Eye (tissue), 1 donor: ENCODE measurements at regions not wholly inside any gene's neighbourhood (a gene's known extent, or its start where the extent isn't known, plus 50 kb on each side); places are given as distances from the start of the nearest gene placed in this dataset.

Experiments
- DNase-seq: peaks from one replicate; pipeline ENCODE4 v3.0.0-alpha.2; 2015

DNA sequence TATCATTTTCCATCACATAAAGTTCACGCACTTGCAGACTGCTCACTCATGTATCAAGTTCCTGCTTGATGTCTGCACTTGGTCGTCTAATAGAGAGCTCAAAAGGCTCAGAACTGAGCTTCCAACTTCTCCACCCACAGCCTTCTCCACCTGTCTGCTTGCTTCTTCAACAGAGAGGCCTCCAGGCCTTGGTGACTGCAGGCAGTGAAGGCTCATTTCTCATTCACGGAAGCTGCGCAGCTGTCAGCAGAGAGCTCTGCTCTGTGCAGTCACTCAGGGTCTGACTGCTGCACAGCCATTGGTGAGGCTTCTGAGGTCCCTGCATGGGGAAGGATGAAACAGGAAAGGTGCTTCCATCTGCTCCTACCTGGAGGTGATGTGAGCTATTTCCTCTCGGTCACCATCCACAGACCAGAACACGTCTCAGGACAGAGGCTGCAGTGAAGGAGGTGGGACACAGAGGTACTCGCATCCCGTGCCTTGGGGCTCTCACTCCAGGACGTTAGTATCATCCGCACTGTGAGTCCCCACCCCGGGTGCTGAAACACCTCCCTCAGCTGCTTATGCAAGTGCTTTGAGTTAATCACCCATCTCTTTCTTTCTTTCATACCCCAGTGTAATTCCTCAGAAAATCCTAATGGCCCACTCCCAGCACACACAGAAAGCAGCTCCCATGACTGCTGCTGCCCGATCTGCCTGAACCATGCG is 126.2 kb downstream of the TMEM18 start:
- DNase-seq, result peak; percentile 25

DNA sequence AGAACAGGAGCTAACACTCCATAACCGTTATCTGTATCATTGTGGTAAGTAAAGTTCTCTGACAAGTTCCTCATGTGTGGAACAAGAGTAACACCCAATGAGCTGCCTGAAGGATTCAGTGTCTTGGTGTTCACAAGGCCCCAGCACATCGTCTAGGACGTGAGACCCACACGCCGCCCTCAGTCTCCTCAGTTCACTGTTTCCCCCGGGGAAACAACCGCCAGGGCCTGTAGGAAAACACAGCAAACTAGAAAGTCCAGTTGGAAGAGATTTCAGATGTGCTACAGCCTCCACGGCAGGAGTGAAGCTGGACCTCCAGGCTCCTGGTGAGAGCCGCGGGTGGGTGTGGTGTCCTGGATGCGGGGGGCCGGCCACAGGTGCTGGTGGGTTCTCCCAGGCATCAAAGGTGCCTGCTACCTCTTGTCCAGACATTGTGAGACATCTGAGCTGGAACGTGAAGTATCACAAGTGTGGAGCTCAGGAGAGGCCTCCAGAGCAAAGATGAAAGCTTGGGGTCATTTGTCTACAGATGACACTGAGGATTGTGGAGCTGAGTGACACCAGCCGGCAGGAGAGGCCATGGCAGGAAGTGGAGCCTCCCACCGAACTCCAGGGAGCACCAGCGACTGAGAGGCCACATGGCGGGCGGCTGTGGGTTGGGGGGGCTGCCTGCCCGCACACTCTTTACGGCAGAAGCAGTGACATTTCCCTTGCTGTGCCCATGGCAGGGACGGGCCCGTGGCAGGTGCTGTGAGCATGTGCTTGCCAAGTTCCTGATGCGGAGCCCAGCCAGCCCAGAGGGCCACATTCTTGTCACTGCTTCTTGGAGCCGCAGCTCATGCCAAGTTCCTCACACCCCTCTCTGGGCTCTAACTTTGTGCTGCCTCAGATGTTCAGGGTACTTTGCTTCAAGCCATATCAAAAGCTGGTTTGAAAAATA is 131.2 kb downstream of the TMEM18 start:
- DNase-seq, result no peak

DNA sequence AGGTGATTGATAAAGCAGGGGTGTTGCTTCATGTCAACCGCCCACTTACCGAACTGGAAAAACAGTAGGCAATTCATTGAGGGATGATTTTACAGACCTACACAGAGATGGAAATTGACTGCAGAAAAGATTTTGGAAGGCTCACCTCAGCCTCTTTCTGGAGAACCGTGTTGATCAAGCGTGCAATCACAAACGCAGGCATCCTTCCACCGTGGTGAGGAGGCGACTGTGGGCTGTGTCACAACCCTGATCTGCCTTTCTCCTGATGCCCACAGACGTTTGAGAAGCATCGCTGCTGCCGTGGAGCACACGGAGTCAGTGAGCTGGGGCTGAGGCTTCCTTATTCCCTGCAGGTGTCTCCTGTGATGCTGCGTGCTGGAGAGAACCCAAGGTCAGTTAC is 132.0 kb downstream of the TMEM18 start:
- DNase-seq, result no peak

DNA sequence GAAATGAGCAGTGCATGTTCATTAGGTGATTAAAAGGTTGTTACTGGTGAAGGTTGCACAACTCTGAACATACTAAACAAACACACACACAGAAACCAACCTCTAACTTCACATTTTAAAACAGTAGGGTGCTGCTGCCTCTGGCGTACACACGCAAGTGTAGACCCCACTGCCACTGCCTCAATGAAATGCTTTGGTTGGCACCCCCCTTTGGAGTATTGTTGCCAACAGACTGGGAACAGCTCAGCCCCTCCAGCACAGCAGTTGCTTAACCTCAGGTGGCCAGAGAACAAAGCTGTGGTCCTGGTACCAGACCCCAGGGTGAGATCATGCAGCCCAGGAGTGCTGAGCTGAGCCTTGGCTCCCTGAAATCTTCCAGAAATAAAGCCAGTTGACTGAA is 138.6 kb downstream of the TMEM18 start:
- no peak for DNase-seq

DNA sequence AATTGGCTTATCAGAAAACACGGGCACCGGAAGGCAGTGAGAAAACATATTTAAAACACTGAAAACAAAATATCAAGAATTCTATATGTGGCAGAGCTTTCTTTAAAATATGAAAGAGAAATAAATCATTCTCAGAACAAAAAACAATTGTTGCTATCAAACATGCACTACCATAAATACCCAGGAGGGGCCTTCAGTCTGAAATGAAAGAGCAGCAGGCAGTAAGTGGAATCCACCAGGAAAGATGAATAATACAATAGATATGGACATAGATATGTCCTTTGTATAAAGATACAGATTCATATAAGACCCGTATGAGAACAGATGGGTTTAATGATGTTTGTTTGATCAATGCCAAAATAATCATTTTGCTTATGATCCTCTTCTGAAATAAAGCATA is 142.0 kb downstream of the TMEM18 start:
- no peak for DNase-seq

DNA sequence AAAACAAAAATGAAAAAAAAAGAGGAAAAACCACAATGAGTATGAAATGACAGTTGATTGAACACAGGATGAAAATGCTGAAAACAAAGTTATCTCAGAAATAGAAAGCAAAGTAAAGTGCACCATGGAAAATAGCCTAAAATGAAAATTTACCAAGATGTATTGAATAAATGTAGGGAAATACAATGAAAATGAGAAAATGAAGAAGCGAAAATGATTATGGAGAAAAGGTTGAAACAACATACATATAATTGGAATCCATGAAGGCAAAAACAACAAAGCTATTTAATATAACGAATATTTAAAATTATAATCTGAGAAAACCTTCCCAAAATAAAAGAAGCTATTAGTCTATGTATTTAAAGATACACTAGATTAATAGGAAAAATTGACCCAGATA is 147.4 kb downstream of the TMEM18 start:
- DNase-seq, result no peak

DNA sequence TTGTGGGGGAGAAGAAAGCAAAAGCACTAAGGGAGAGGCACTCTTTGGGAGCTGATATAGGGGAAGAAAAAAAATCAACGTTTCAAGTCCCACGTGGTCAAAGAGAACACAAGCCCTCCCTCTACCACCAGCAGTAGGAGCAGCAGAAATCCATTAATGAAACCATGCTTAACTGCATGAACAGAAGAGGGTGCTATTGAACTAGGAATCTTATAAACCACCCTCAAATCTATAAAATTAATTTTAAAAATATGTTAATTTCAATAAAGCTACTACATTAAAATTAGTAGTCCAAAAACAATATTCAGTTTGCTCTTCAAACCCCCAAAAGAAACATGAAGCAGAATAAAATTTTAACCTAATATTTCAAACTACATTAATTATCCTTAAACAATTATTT is 147.8 kb downstream of the TMEM18 start:
- DNase-seq, result no peak

DNA sequence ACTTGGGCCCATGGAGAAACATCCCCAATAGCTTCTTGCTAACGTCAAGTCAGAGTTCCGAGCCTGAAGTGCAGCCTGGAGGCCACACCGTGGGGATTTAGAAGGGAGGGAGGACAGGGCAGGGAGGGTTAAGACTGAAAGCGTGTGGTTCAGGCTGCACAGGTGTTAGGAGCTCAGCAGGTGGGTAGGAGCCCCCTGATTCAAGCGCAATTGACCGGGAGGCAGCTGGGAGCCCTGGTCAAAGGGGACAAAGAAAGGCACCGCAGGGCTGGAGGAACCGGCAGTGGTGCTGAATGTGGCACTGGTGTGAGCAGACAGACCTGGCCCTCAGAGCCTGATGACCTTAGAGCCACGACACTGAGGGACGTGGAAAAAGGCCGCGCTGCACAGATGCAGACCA is 149.6 kb downstream of the TMEM18 start:
- no peak for DNase-seq

DNA sequence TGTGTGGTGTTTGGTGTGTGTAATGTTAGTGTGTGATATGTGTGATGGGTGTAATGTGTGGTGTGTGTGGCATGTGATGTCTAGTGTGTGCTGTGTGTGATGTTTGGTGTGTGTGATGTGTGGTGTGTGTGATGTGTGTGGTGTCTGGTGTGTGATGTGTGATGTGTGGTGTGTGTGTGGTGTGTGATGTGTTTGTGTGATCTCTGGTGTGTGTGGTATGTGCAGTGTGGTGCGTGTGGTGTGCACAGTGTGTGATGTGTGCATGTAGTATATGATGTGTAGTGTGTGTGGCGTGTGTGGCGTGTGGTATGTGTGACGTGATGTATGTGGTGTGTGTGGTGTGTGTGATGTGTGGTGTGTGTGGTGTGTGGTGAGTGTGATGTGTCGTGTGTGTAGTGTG is 150.3 kb downstream of the TMEM18 start:
- DNase-seq, result no peak

DNA sequence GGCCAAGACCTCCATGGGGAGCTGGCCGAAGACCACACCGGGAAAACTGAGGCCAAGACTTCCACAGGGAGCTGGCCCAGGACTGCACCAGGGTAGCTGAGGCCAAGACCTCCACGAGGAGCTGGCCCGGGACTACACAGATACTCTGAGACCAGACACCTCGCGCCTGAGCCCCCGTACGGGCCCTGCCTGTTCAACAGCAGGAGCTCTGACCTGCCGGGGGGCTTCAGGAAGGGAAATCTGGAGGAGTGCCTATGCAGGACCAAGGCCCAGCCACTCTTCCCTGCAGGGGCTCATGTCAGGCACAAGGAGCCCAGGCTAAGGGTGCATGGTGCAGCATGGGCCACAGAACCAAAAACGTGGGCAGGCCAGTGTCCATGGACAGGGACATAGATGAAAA is 151.6 kb downstream of the TMEM18 start:
- no peak for DNase-seq

DNA sequence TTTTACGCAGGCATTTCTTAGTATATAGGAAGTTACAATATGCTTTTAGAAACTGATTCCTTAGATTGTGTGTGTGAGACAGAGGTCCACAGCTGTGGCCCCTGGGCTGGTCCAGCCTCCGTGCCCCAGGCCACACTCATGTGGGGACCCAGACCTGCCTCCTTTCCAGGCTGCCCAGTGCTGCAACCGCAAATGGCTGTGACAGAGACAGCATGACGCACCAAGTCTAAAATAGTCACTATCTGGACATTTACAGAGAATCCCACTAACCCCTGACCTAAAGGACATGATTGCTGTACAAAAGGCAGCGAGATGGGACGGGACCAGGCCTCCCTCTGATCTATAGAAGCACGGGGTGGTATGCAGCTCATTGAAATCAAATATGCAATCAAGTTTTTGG is 152.2 kb downstream of the TMEM18 start:
- DNase-seq, result no peak

DNA sequence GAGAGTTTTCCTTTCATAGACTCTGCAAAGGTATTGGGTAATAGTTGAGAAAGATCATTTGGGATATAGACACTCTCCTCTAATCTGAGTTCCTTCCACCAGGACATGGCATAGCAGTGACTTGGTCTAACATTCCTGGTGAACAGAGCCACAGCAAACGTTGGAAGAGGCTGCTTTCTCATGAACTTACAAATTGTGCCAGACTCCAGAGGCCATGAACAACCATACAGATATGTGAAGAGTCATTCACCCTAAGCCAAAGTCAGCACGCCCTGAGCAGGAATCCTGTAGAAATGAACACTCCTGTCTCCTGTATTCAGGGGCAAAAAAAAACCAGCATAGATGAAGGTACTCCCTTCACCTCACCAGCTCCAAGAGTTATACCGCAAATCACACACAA is 152.8 kb downstream of the TMEM18 start:
- no peak for DNase-seq

DNA sequence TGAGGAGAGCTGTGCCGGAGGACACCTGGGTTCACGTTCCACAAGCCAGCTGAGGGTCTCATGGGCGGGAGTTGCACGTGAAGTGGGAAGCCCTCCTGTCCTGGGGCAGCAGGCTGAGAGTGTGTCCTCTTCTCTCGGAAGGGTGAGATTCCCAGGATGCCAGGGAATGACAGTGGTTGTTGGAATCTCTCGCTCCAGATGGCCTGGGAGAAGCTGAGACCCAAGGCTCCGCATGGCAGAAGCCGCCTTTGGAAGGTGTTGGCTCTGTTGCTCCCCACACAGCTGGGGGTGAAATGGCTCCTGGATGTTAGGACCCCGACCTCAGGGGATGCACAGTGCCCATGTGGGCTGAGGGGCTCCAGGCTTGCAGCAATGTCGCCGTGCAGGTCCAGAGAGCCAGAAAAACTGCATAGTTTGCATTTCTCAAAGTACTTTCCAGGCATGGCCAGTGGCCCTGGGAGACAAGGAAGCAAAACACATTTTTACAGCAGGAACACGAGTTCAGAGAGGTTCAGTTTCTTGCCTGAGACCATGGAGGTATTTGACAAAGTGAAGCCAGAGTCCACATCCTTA is 153.4 kb downstream of the TMEM18 start:
- DNase-seq, result no peak

DNA sequence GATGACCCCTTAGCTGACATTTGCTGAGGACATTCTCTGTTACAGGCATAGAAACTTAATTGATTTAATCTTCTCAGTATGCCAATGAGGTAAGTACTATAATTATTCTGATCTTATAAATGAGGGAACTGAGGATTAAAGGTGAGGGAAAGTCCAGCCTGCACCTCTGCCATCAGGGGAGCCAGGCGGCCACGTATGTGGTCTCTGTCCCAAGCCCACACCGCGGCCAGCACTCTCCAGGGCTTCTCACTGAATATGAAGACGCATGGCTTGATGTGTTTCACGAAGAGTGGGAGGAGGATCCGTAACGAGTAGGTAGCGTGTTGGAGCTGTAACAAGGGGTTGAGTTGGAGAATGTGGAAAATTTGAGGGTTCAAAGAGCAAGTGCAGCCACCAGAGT is 154.4 kb downstream of the TMEM18 start:
- no peak for DNase-seq

DNA sequence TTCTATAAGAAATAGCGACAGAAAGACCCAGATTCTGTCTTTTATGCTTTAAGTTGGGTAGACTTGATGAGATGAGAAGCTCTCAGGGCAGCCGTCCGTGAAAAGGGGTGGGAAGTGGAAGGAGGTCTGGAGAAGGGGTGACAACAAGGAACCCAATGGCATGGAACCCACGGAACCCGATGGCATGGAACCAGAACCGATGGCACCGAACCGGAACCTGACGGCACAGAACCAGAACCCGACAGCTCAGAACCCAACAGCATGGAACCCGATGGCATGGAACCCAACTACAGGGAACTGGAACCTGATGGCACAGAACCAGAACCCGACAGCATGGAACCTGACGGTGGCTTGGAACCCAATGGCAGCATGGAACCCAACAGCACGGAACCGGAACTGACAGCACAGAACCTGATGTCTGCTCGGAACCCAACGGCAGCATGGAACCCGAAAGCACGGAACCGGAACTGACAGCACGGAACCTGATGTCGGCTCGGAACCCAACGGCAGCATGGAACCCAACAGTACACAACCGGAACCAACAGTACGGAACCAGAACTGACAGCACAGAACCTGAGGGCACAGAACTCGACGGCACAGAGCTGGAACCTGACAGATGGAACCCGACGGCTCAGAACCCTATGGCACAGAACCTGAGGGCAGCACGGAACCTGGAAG is 155.2 kb downstream of the TMEM18 start:
- no peak for DNase-seq

DNA sequence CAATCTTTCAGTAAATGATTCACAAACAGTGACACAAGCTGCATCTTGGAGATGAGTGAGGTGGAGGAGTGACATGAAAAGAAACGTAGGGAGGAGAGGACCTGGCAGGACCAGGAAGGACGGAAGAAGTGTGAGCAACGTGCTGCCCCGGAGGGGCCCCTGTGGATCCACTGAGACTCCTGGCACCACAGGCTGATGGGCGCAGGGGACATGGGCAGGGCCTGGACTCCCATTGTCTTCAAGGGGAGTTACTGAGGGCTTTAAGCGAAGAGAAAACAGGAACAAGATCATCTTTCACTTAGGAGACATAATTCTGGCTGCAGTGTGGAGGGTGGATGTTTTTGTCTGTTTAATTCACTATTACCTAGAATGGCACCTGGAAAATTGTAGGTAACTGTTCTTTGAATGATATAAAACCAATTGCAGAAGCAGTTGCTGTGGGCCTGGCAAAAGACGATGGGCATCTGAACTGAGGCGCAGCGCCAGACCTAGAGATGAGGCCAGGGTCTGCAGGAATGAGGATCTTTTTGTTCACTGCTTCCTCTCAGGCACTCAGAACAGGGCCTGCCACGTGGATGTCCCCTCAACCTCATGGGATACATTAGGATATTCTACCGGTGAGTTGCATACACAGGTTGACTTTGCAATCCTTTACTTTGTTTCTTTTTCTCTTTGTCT is 156.4 kb downstream of the TMEM18 start:
- DNase-seq, result no peak

DNA sequence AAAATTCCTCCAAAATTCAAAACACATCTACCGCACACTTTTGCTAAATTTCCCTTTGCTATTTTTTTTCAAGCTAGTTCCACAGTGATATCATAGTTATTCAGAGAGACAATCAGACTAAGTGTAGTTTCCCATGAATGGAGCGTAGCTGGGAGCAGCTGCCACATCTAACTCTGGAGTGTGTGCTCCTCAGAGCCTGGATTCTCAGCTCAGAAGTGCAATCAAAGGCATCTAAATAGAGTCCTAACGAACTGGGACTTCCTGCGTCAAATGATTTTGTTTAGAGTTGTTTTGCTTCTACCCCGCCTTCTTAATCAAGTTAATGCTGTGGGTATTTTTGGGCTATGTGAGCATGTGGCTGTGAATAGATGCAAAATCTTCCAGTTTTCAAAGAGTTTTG is 160.3 kb downstream of the TMEM18 start:
- peak; percentile 21 for DNase-seq

DNA sequence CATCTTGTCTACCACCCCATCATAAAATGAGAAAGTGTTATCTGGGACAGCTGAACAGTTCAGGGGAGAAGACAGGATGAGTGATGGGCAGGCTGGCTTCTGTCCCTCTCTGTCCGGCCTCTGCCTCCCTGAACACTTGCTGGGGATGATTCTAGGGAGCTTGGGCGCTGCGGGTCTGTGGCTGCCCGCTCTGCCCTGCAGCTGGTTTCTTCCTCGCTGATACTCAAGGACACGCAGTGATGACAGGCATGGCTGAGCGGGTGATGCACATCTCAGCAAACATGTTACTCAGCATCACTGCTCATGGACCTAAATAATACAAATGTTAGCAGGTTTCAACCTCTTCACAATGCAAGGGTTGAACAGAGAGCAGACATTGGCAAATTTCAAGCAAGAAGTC is 161.1 kb downstream of the TMEM18 start:
- peak; percentile 30 for DNase-seq

DNA sequence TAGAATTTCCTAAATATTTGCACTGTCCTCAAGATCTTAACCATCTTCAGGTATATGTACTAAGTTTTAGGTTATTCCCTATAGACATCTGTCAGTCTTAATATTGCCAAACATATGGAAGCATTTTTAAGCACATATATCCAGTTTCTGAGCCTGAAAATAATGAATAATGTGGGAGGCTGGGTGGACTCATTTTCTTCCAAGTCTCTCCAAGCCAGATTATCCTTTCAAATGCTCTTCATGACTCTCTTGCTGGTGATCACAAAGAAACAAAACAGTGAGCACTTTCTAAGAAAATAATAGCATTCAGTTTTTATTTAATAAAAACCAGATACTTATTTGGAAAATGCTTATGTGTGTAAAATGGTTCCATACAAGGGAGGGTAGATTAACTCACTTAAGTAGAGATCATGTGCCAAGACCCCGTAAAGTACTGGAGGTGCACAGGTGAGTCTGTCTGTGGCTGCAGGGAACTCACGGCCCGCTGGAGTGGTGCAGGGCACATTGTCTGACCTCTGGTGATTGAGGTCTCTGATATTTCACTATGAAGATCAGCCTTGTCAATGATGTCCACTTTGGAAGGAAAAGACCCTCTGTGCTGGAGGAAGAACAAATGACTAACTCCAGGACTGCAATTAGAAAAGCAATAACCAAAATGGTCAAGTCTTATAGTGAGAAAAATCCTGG is 161.6 kb downstream of the TMEM18 start:
- DNase-seq, result no peak

DNA sequence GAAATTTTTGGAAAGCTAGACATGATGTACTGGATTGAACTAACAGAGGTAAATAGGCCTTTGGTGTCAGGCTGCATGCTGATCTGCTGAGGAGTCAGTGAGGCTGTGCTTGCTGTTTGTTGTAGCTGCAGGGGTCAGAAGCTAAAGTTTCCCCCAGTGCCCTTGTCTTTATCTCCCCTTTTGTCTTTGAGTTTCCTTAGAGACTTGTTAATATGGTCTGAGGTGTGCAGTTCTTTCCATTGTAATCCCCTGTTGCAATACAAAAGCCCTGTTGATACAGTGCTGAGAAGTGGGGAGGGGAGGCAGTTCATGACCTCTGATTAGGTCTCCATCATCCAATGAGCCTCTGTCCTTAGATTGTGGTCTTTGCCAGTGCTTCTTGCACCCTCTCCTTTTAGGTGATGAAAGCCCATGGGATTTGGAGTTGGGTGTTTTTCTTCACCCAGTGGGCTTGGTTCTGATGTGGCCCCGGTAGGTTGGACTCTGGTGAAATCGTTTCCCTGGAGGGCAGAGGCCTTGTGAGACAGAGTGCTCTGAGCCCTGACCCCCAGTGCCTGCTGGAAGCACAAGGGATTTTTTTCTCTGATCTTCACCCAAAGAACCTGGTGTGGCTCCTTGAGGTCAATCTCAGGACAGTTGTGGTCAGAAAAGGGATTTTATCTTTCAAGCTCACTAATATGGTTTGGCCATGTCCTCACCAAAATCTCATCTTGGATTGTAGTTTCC is 163.1 kb downstream of the TMEM18 start:
- no peak for DNase-seq

DNA sequence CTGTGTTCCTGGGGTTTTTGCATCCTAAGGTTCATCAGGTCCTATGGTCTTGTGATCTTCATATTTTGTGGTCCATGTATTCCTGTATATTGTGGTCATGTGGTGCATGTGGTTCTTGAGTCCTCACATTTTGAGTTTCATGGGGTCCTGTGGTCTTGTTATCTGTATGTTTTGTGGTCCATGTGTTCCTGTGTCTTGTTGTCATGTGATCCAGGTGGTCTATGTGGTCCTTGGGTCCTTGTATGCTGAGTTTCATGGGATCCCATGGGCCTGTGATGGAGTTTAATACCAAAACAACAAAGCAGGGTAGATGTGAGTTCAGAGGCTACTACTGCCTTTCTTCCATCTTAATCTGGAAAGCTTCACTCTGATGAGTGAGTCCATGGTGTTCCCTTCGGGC is 166.4 kb downstream of the TMEM18 start:
- no peak for DNase-seq

DNA sequence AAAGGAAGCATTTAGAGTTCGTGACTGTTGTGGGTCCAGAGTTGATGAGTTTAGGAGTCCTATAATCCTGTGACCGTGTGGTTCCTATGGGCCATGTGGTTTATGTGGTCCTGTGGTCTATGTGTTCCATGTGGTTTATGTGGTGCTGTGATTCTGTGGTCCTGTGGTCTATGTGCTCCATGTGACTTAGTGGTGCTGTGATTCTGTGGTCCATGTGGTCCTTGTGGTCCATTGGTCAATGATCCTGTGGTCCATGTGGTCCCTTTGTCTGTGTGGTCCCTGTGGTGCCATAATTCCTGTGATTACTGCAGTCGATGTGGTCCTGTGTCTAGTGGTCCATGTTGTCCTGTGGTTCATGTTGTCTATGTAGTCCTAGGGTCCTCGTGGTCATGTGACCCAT is 167.3 kb downstream of the TMEM18 start:
- no peak for DNase-seq
